Lung microvascular endothelial cell (primary cell): ENCODE measurements at regions not wholly inside any gene's neighbourhood (a gene's known extent, or its start where the extent isn't known, plus 50 kb on each side); places are given as distances from the start of the nearest gene placed in this dataset.
A peak's percentile ranks its signal among the peaks of the same experiment; 100 is the strongest.

Experiments used
- DNase-seq, 2 donors: peaks; one replicate each; pipeline versions ENCODE4 v3.0.0 to v3.0.0-alpha.2; 2010; ENCODE audit warnings: low read depth in 2 of 2

- no peak for DNase-seq
These were observed 134.7 kb upstream of the VEPH1 start for GRCh38 chr3:157637866-157638265.

DNA sequence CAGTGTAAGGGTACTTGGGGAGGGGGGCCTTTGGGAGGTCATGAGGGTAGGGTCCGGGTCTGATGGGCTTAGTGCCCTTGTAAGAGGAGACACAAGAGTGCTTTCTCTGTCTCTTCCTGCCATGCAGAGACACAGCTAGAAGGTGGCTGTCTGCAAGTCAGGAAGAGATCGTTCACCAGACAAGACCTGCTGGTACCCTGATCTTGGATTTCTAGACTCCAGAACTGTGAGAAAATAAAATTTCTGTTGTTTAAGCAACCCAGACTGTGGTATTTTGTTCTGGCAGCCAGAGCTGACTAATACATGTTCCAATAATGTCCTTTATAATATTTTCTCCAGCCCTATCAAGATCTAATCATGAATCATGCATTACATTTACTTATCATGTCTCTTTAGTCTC, 130.0 kb upstream of the VEPH1 start:
- DNase-seq = no peak

DNA sequence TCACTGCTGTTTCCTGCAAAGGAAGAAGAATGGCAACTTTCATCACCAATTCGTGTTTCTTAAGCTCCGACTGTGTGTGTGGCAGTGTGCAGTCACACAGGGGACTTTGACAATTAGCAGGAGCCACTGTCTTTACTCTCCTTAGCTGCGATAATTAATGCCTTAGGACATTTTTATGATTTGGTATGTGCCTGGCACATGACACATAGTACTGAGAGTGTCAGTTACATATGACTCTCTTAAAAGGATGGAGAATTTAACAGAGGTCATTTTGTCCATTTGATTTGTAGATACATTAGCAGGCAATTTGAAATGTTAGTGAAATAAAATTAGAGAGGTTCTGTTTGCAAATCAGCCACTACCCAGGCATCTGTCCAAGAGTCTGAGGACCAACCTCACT, 128.9 kb upstream of the VEPH1 start:
- no peak for DNase-seq

- DNase-seq = no peak
These were observed 128.3 kb upstream of the VEPH1 start for GRCh38 chr3:157631478-157631877.

GRCh38 chr3:157626817-157627216, 123.6 kb upstream of the VEPH1 start:
- no peak for DNase-seq

DNA sequence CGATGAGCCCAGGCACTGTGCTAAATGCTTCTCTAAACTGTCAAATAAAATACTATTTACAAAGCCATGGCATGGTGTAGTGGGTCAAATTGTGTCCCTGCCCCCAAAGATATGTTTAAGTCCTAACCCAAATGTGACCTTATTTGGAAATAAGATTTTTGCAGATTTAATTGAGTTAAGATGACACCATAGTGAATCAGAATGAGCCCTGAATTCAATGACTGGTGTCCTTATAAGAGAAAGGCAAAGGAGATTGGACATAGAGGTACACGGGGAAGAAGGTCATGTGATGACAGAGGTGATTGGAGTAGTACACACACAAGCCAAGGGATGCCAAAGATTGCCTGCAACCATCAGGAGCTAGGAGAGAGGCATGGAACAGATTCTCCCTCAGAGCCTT, 121.6 kb upstream of the VEPH1 start:
- no peak for DNase-seq

DNA sequence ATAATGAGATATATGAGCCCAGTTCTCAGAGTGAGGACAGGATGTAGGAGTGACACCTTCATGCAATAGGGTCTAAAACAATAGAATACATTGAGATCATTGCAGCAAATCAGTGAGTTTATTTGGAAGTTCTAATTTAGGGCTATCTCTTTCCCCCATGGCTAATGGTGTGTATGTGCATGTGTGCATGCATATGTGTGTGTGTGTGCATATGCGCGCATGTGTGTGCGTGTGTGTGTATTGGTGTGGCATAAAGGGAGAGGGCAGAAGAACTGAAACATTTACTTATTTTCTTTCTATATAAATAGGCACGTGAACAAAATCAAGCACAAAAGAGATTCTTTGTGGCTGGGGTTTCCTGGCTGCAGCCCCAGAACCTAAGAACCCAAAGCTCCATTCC, 115.7 kb upstream of the VEPH1 start:
- no peak for DNase-seq

DNA sequence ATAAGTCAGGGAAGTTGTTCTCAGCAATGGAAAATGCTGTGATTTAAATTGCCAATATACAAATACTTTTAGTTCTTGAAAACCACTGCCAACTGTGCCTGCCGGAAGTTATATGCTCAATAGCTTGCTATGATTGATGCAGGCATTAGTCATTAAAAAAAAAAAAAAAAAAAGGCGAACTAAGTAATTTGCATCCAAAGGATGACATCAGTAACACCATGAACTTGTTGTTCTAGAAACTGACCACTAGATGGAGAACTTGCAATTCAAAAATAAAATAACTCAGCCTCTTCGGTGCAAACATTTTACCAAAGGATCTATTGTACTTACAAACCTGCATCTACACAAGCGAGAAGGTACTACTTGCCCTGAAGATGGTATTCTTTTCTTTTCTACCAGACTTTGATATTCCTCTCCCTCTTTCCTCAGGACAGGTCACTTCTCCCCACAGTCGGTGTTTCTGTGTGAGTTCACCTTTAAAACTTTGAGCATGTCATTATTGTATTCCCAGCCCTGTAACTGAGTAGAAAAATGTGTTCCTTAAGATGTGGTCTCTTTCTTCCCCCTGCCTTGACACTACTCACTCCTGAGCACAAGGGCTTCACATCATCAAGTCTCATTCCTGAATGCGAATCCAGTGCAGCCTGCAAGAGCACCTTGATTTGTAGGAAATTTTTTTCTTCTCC, 115.0 kb upstream of the VEPH1 start:
- peak; percentile 70 to 90 for DNase-seq

DNA sequence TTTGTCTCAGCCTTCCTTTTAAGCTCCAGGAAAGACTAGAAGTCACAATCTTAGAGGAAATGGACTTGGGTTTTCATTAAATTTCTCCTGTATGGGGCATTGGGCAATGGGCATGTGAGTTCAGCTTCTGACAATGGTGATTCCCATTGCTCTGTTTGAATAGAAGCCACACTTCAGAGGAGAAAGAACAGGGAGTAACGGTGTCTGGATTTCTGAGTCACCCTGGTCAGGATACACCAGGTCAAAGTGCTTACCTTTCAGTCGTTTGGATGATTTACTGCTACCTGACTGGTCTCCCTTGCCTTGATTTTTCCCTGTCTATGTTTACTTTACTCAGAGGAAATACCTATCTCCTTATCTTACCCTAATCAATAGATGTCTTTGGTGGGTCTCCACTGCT, 111.7 kb upstream of the VEPH1 start:
- DNase-seq = no peak

DNA sequence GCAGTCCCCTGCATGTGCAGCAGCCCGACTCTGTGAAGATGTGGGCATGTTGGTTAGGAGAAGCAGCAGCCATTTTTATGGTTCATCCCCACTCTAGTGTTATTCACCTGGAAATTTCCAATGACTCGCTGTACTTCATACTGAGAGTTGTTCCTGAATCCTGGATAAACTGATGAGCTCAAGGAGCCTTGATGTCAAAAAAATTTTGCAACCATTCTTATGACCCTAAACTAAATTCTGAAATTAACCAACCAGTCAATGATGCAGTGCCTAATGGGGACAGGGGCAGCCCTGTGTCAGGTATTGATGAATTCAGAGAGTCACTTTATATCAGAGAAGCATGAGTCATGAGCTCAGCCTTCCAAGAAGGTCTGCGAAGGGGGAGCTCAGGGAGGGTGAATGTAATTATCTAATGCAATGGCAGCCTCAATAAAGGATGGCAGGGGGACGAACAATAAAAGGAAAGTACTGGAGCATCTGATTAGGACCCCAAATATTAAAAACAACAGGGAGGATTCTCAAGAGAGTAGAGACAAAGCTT, 108.4 kb upstream of the VEPH1 start:
- no peak for DNase-seq

GRCh38 chr3:157610876-157611535, 107.8 kb upstream of the VEPH1 start:
- no peak for DNase-seq

DNA sequence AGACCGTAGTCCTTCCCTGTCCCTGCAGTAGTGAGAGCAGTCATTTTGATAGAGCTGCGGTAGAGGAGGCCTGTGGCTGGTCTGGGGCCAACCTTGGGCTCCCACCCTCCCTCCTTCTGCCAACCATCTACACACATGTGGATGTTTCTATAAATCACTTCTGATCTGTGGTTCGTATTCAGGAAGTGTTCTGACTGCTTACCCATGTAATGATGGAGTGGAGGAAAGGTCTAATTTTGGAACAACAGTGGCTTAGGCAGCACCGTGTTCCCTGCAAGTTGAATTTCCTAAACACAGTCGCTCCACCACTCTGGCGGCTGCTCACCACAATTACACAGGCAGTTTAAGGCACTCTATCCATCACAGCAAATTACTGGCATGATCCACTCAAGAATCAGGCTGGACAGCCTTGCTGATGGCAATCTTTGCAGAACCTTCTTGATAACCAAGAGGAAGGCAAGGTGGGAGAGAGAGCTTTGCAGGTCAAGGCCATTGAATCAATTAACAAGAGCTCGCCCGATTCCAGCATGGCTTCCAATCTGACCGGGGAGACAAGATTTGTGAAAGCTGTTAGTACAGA, 104.7 kb upstream of the VEPH1 start:
- DNase-seq = peak in 1 of 2 donors; percentile 9

GRCh38 chr3:157606852-157607197, 103.6 kb upstream of the VEPH1 start:
- DNase-seq = no peak

GRCh38 chr3:157606011-157606851, 103.0 kb upstream of the VEPH1 start:
- DNase-seq = peak; percentile 66 to 67

- DNase-seq = no peak
These were observed 102.1 kb upstream of the VEPH1 start for GRCh38 chr3:157605356-157605755.

GRCh38 chr3:157602424-157602823, 99.2 kb upstream of the VEPH1 start:
- DNase-seq = no peak

DNA sequence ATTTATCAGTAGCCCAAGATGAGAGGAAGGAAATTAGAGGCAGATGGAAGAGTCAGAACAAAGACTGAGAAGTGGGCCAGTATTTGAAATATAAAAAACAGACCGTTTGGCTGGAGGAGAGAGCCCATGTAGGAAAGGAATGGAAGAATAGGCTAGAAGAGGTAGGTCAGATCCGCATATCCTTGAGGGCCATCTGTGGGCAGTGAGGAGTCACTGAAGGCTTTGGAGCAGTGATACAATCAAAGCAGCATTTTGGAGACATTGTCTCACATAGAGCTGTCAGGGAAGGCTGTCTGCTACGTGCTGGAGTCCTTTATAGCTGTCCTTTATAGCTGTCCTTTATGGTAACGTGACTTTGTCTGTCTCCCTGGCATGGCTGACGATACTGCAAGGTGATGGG, 92.0 kb upstream of the VEPH1 start:
- DNase-seq = no peak

DNA sequence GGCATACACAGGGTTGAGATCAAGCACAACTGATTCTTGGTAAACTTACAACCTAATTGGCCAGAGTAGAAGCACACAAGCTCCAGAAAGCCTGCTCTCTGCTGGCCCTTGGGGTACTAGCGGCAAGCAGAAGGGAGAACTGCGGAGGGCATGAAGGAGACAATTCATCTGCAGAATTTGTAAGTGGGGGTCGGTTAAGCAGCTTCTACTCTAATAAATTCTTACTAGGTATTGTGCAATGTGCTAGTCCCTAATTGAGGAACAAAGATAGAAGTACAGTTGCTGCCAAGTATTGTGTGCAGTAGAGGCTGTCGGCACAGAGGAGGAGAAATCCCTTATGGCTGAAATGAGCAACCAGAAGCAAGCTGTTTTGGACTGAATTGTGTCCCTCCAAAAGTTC, 91.2 kb upstream of the VEPH1 start:
- DNase-seq = no peak

- DNase-seq = no peak
These were observed 89.6 kb upstream of the VEPH1 start for GRCh38 chr3:157592769-157593168.

DNA sequence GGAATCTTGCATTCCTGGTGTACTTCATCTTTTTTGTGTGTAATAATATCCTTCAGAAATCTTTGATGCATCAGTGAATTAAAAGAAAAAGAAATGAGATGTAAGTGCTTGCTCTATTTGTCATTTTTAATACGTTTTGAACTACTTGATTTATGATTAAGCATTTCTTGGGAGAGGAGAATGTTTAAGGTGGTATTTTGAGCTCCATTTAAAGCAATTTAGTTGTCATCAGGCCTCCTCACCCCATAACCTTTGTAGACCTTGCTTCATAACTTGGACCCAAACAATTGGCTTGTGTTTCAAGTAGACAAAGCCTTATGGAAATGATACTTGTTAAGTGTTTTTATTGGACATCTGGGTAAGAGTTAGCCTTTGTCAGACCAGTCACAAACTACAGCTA, 87.1 kb upstream of the VEPH1 start:
- no peak for DNase-seq

DNA sequence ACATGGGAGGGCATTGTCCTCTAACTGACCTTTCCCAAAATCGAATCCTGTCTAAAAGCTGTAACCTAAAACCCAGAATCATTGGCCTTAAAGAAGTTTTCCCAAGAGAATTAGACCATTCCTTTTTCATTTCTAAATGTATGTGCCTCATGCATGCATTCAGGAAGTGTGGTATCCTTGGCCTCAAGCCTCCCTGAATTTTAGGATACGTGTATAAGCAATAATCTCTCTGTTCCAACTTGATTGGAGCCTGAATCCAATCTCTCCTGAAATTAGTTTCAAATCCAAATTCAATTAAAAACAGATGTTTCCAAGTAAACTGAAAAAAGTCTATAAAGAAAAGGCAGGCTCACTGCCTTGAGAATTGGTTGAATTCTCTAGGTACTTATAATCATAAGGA, 86.0 kb upstream of the VEPH1 start:
- no peak for DNase-seq

GRCh38 chr3:157588386-157589060, 85.3 kb upstream of the VEPH1 start:
- no peak for DNase-seq
